OCI-LY1 (cell line): ENCODE measurements at regions not wholly inside any gene's neighbourhood (a gene's known extent, or its start where the extent isn't known, plus 50 kb on each side); places are given as distances from the start of the nearest gene placed in this dataset.

ENCODE experiments used
- H2AFZ ChIP-seq: fragments of 200-600 bp; sonication (generic), shearing (Covaris generic); 2 replicates; pipeline ENCODE4 v1.6.0; 2014; ENCODE audit warnings: antibody characterized with exemption, mild to moderate bottlenecking, low read length
- H3F3A ChIP-seq: fragments of 200-600 bp; sonication (generic), shearing (Covaris generic); 2 replicates; pipeline ENCODE4 v1.6.0; 2014; ENCODE audit warnings: mild to moderate bottlenecking, antibody characterized with exemption, low read length, moderate library complexity; ENCODE audit not compliant: insufficient read depth
- H3K27ac ChIP-seq: fragments of 200-600 bp; sonication (generic); 2 replicates; pipeline ENCODE4 v1.5.1; 2014; ENCODE audit warnings: low read length, mixed run types, mild to moderate bottlenecking, low read depth; ENCODE audit not compliant: poor library complexity, severe bottlenecking
- H3K27me3 ChIP-seq: fragments of 200-600 bp; sonication (generic); 2 replicates; pipeline ENCODE4 v1.6.0; 2014; ENCODE audit warnings: antibody characterized with exemption, mild to moderate bottlenecking, low read length, moderate library complexity; ENCODE audit not compliant: insufficient read depth
- H3K36me3 ChIP-seq: fragments of 200-600 bp; sonication (generic); 2 replicates; pipeline ENCODE4 v1.6.1; 2014; ENCODE audit warnings: mild to moderate bottlenecking, antibody characterized with exemption, low read length, moderate library complexity, mixed read lengths; ENCODE audit not compliant: insufficient read depth
- H3K4me1 ChIP-seq: fragments of 200-600 bp; sonication (generic); 2 replicates; pipeline ENCODE4 v1.5.1; 2014; ENCODE audit warnings: mild to moderate bottlenecking, low read length, moderate library complexity; ENCODE audit not compliant: insufficient read depth, severe bottlenecking
- H3K4me2 ChIP-seq: fragments of 200-600 bp; sonication (generic), shearing (Covaris generic); 2 replicates; pipeline ENCODE4 v1.6.1; 2014; ENCODE audit warnings: low read length
- H3K4me3 ChIP-seq: fragments of 200-600 bp; sonication (generic); 2 replicates; pipeline ENCODE4 v1.5.1; 2014; ENCODE audit warnings: low read length, low read depth, mild to moderate bottlenecking, mixed read lengths; ENCODE audit not compliant: poor library complexity, severe bottlenecking
- H3K79me2 ChIP-seq: fragments of 200-600 bp; shearing (Covaris generic); 2 replicates; pipeline ENCODE4 v1.6.1; 2016; ENCODE audit warnings: mixed run types, low read length, mixed read lengths; ENCODE audit not compliant: insufficient read depth
- H3K9ac ChIP-seq: fragments of 200-600 bp; sonication (generic), shearing (Covaris generic); 2 replicates; pipeline ENCODE4 v1.6.1; 2014; ENCODE audit warnings: mild to moderate bottlenecking, low read length, mixed read lengths
- H3K9me2 ChIP-seq: fragments of 200-600 bp; sonication (generic), shearing (Covaris generic); 2 replicates; pipeline ENCODE4 v1.6.1; 2014; ENCODE audit warnings: low read depth, mild to moderate bottlenecking, low read length, mixed read lengths
- H3K9me3 ChIP-seq: fragments of 200-600 bp; shearing (Covaris generic); 2 replicates; pipeline ENCODE4 v1.6.1; 2014; ENCODE audit warnings: low read length, mixed read lengths
- H4K20me1 ChIP-seq: fragments of 200-600 bp; sonication (generic), shearing (Covaris generic); 2 replicates; pipeline ENCODE4 v1.6.0; 2016; ENCODE audit warnings: mild to moderate bottlenecking, low read length; ENCODE audit not compliant: insufficient read depth
- EZH2 ChIP-seq: fragments of 200-600 bp; sonication (generic), shearing (Covaris generic); IDR thresholded peaks from 2 replicates; pipeline ENCODE4 v1.8.0; 2017; ENCODE audit warnings: borderline replicate concordance, mixed run types, mild to moderate bottlenecking, antibody characterized with exemption, low read length, moderate library complexity, mixed read lengths
- TF ChIP-seq, protein P1 (sequence below): fragments of 200-600 bp; sonication (generic), shearing (Covaris generic); IDR thresholded peaks from 2 replicates; pipeline ENCODE4 v1.5.1; 2017; ENCODE audit warnings: mild to moderate bottlenecking, antibody characterized with exemption, low read length, moderate library complexity, mixed read lengths

DNA sequence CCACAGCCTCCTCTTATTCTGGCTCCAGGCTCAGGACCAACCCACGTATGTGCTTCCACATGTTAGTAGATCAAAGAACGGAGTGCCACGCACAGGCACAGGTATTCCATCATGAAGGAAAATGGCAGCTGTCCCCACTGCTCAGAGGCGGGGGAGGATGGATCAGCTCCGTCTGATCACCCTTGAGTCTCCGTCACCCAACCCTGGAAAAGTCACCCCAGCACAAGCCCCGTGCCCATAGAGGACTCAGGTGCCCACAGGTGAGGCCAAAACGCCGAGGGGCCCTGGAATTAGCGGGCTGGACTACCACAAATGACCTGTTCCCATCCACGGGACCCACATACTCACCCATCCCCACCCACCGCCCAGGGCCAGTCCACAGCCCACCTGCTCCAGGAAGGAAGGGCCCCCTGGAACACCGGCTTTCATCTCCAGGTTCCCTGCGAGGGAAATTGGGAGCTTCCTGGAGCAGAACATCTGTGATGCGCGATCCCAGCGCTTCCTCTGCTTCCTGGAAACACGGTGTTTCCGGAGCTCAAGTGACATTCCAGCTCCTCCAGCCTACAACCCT is 120.5 kb upstream of the SPACA7 start:
- Histone ChIP-seq H3K9me2 (no peaks in the 10 kb centered on the region), H3F3A (no peaks in the 10 kb centered on the region), H3K4me3 (no peak overlapping the region), H3K27me3 (peaks cover 5% of the 10 kb centered on the region; the same call in 1 of the 2 replicates), H2AFZ (no peak overlapping the region), H3K9me3 (no peaks in the 10 kb centered on the region), H3K9ac (no peak overlapping the region), H4K20me1 (no peaks in the 10 kb centered on the region), H3K79me2 (no peaks in the 10 kb centered on the region), H3K4me1 (no peaks in the 10 kb centered on the region), H3K36me3 (no peaks in the 10 kb centered on the region), H3K27ac (no peak overlapping the region), H3K4me2 (no peak overlapping the region)
- TF ChIP-seq EZH2: no peak
- TF ChIP-seq, protein P1, sequence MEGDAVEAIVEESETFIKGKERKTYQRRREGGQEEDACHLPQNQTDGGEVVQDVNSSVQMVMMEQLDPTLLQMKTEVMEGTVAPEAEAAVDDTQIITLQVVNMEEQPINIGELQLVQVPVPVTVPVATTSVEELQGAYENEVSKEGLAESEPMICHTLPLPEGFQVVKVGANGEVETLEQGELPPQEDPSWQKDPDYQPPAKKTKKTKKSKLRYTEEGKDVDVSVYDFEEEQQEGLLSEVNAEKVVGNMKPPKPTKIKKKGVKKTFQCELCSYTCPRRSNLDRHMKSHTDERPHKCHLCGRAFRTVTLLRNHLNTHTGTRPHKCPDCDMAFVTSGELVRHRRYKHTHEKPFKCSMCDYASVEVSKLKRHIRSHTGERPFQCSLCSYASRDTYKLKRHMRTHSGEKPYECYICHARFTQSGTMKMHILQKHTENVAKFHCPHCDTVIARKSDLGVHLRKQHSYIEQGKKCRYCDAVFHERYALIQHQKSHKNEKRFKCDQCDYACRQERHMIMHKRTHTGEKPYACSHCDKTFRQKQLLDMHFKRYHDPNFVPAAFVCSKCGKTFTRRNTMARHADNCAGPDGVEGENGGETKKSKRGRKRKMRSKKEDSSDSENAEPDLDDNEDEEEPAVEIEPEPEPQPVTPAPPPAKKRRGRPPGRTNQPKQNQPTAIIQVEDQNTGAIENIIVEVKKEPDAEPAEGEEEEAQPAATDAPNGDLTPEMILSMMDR: no peak

DNA sequence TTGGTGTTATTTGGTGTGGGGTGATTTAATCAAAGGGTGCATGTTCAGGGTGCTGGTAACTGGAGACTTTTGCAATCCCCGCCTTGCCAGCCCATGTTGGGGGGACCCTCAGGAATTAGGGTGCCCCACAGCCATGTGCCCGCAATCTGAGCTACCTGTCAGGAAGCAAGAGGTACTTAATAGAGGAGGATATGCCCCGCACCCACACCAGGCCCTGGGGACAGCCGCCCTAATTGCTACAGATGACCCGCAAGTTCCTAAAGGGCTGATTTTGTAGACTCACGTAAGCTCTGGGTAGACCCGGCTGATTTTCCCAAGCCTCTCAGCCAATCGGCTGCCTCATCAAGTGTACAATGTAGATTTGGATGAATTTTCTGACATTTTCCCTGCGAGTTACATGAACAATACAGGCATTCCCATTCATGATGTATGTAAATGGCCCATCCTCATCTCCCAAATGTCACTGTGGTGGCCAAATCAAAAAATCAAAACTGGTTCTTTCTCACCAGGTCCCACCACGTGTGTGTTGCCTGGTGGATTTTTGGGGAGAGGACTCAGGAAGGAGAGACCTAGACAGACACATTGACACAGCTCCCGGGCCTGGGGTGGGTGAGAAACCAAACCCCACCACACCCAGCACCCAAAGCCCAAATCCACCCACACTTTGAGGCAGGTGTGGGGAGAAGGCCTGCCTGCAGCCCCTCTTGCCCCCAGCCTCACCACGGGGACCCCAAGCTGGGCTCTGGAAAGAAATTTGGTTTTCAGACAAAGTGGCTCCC is 119.2 kb upstream of the SPACA7 start:
- no peak overlapping the region for H2AFZ ChIP-seq
- no peaks in the 10 kb centered on the region for H3F3A ChIP-seq
- H3K27ac ChIP-seq: no peak overlapping the region
- H3K36me3 ChIP-seq: no peaks in the 10 kb centered on the region
- H3K9ac ChIP-seq: no peak overlapping the region
- no peaks in the 10 kb centered on the region for H3K4me1 ChIP-seq
- no peaks in the 10 kb centered on the region for H3K9me3 ChIP-seq
- no peak for TF ChIP-seq EZH2
- TF ChIP-seq, protein P1: no peak
- no peaks in the 10 kb centered on the region for H3K79me2 ChIP-seq
- peaks cover 5% of the 10 kb centered on the region; the same call in 1 of the 2 replicates for H3K27me3 ChIP-seq
- H3K9me2 ChIP-seq: no peaks in the 10 kb centered on the region
- no peaks in the 10 kb centered on the region for H4K20me1 ChIP-seq
- no peak overlapping the region for H3K4me3 ChIP-seq
- H3K4me2 ChIP-seq: no peak overlapping the region

DNA sequence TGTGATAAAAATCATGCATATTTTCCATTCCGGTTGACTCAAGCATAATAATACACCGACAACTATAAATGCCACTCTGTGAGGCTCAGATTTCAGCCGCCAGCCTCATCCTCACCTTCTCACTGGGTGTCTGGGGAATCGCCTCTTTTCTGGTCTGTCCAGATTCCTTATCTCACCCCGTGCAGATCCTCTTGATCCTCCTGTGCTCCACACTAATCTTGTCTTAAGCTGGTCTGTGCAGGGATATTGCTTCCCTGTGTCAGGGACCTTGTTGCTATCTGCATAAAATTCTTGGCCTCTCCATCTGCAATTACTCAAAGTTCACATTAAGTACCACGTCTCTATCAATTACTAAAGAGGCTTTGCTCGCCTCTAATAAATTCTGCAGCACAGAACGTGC is 116.6 kb upstream of the SPACA7 start:
- Histone ChIP-seq H3K27me3 (peaks cover 5% of the 10 kb centered on the region; the same call in 1 of the 2 replicates), H3K79me2 (no peaks in the 10 kb centered on the region), H3K9me2 (no peaks in the 10 kb centered on the region), H3K4me1 (no peaks in the 10 kb centered on the region), H4K20me1 (no peaks in the 10 kb centered on the region), H3K9me3 (no peaks in the 10 kb centered on the region), H2AFZ (no peak overlapping the region), H3K4me2 (no peak overlapping the region), H3F3A (no peaks in the 10 kb centered on the region), H3K36me3 (no peaks in the 10 kb centered on the region), H3K4me3 (no peak overlapping the region), H3K27ac (no peak overlapping the region), H3K9ac (no peak overlapping the region)
- TF ChIP-seq, protein P1: no peak
- TF ChIP-seq EZH2: no peak
